GM21515 (cell line): ENCODE measurements at regions not wholly inside any gene's neighbourhood (a gene's known extent, or its start where the extent isn't known, plus 50 kb on each side); places are given as distances from the start of the nearest gene placed in this dataset.
"Not testable (repeated sequence)": the region's sequence is repeated elsewhere in the genome, so short reads cannot be mapped to it uniquely, and the experiment has no call there.

Experiments
- ATAC-seq: cut with Tn5 transposase; IDR thresholded peaks from one replicate; pipeline ENCODE4 v1.9.1; 2021; ENCODE audit not compliant: unreplicated experiment

DNA sequence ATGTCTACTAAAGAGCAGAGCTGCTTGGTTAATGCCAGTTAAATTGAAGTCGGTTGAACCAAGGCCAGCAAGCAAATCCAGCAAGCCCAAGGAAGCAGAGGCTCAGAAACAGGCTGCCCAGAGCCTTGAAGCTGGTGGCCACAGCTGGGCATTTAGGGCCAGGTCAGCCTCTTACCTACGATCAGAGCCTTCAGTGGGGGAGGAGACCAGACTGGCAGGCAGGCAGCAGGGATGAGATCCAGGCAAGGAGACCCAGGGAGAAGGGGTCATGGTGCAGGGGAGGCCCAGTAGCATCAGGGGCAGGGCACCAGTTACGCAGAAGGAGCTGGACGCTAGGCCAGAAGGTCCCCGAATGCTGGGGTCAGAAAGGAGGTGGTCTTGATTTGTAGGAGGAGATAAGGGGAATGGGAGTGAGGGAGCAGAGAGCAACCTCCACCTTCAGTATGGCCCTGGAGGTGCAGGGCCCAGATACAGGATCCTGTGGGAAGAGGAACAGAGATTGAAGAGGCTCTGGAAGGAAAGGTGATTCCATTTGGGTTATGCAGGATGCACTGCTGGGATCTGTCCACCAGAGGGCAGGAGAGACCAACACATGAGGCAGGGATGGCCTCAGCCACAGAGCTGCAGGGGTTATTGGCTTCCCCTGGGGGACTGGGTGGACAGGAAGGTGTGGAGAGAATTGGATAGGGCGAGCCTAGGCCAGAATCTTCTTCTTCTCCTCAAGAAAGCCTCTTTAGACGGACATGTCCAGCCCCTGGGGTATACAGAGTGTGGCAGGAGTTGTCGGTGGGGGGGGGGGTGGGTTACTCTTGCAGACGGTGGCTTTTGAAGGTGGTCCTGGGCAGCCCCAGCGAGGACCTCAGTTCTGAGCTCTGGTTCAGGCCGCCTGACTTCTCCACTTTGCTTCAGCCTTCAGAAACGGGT is 132.6 kb upstream of the PODXL start:
- peak; percentile 60 for ATAC-seq

DNA sequence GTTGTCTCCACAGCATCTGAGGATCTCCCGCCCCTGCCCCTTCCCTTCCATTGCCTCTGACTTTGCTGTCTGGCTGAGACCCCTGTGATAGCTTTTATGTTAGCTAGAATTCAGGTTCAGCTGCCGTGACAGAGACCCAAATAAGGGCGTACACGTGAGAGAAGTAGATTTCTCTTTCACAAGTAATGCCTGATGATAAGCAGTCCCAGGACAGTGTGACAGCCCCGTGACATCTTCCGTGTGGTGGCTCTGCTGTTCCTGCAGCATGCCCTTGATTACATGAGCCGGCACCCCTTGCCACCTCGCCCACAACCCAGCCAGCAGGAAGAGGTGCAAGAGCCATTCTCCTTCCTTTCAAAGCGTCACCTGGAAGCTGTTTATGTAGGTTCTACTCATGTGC is 130.9 kb upstream of the PODXL start:
- no peak for ATAC-seq

DNA sequence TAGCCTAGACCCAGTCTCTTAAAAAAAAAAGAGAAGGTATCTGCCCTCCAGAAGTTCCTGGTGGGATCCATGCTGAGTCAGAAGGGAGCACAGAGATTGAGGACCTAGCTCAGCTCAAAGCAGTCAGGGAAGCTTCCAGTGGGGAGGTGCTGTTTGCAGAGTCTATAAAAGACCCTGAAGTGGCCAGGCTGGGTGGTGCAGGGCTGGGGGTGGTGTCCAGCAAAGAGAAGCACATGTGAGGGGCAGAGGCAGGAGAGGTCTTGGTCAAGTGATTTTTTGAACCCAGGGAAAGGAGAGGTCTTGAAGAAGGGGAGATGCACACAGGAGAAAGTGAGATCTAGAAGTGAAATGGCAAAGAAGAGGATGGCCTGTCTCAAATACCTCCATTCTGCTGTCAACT is 130.4 kb upstream of the PODXL start:
- no peak for ATAC-seq

DNA sequence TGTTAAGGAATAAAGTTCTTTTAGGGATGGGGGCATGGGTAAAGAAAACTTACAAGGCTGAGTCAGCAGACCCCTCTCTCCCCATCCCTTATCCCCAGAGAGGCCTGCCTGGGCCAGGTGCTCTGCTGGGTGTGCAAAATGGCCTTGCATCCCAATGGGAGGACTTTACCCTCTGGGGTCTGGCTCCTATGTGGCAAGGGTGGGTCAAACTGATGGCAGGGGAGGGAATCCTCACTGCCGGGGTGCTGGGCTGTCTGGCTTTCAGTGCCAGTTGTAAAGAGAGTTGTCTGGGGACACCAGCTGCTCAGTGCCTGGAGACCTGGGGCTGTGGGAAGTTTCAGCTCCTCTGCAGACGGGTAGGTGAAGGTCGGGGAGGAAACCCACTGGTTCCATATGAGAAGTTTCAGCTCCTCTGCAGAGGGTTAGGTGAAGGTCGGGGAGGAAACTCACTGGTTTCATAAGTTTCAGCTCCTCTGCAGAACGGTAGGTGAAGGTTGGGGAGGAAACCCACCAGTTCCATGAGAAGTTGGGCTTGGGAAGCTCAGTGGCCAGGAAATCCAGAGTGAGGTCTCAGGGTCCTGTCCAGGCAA is 127.2 kb upstream of the PODXL start:
- ATAC-seq: no peak

DNA sequence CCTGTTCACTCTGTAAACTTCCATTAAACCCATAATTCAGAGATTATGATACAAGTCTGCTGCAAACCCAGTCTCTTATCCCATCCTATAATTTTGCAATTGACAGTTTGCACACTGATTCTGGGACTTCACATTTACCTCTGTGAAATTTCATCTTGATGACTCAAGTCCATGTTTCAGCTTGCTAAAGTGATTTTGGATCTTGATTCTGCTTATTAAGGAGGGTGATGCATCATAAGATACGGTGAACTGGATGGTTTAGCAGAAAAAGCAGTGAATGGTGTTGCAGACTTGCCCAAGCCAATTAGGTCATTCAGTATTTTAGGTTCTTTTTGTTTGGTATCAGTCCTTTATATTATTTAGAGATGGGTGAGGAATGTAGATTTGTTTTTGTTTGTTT is 125.5 kb upstream of the PODXL start:
- ATAC-seq: no peak

DNA sequence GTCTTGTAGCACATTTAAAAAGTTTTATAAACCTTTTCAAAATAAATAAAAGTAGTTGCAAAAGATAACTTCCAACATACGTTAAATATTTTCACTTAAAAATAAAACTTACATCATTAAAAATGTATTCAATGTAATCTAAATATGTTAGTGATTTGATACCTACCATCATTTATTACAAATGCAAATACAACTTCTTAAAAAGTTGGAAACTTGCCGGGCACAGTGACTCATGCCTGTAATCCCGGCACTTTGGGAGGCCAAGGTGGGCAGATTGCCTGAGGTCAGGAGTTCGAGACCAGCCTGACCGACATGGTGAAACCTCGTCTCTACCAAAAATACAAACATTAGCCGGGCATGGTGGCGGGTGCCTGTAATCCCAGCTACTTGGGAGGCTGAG is 122.6 kb upstream of the PODXL start:
- not testable (repeated sequence) for ATAC-seq

DNA sequence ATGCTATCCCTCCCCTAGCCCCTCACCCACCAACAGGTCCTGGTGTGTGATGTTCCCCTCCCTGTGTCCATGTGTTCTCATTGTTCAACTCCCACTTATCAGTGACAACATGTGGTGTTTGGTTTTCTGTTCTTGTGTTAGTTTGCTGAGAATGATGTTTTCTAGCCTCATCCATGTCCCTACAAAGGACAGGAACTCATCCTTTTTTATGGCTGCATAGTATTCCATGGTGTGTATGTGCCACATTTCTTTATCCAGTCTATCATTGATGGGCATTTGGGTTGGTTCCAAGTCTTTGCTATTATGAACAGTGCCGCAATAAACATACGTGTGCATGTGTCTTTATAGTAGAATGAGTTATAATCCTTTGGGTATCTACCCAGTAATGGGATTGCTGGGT is 120.4 kb upstream of the PODXL start:
- ATAC-seq: not testable (repeated sequence)

DNA sequence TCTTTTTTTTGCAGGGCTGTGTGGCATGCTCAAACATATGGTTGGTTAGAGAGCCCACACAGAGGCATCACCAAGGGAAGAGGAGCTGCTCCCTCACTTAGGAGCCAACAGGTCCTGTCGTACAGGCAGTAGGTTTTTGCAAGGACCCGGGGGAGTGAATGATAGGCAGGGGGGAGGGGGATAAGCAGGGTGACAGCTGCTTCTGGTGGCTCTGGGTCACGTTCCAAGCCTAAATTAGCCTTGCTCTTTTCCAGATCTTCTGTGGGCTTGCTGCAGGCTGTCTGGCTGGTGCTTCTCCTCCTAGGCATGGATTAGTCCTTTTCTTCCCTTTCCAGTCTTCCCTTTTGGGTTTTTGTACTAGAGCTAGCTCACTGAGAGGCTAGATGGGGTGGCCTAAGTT is 117.7 kb upstream of the PODXL start:
- no peak for ATAC-seq

DNA sequence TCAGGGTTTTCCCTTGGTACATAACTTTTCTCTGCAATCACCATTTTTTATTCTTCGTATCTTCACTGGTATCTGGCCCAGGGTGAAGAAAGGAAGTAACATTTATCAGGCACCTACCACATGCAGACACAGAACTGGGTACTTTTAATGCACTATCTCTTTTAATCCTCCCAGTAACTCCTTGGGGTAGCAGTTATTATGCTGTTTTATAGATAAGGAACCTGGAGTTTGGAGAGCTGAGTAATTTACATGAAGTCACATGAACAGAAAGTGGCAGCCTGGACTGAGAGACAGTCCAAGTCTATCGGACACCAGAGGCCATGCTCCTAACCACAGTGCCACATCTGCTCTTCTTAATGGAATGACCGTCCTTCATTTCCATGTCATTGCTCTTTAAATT is 117.1 kb upstream of the PODXL start:
- ATAC-seq: no peak

DNA sequence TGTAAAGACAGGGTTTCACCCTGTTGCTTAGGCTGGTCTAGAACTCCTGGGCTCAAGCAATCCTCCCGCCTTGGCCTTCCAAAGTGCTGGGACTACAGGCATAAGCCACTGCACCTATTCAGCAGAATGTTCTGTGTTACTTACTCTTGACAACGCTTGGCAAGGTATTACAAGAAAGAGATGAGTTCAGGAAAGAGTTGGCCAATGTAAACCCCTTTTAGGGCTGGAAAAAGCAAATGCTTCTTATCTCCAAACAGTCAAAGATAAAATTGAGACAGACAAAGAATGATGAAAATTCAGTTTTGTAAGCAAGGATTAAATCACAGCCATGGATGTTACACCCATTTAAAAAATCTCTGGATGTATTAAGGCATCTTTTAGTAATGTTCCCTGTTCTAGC is 114.0 kb upstream of the PODXL start:
- no peak for ATAC-seq

DNA sequence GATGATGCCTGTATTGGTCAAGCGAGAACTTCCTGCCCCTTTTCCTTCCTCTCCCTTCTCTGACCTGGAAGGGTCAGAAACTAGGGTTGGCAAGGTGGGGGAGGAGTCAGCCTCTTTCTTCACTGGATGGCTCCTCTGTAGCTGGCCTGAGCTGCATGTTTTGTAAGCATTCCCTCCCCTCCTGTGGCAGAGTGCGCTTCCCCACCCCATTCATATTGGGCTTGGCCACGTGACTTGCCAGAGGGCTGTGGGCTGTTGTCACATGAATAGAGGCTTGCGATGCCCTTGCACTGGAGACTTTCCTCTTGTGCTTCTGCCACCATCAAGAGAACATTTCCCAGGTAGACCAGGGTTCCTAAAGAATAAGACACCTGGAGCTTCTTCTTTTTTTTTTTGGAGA is 111.3 kb upstream of the PODXL start:
- ATAC-seq: no peak

DNA sequence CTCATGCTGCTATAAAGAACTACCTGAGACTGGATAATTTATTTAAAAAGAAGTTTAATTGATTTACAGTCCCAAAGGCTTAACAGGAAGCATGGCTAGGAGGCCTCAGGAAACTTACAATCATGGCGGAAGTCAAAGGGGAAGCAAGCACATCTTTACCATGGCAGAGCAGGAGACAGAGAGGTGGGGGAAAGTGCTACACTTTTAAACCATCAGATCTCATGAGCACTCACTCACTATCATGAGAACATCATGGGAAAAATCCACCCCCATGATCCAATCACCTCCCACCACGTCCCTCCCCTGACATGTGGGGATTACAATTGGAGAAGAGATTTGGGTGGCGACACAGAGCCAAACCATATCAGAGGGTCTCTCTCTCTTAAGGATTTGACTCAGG is 108.6 kb upstream of the PODXL start:
- no peak for ATAC-seq

DNA sequence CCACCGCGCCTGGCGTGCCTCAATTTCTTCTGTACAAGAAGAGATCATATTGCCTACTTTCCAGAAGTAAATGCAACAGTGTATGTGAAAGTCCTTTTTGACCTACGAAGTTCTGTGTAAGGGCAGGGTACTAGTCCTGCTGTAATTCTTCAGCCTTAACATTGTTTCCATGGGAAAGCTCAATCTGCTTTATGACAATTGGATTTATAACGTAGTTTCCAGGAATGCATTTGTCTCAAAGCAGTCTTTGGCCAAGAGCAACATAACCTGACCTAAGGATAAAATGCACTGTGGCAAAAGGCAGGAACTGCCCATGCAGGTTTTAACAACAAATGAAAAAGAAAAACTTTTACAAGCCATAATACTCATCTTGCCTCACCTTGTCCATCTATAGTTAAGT is 108.1 kb upstream of the PODXL start:
- ATAC-seq: no peak

DNA sequence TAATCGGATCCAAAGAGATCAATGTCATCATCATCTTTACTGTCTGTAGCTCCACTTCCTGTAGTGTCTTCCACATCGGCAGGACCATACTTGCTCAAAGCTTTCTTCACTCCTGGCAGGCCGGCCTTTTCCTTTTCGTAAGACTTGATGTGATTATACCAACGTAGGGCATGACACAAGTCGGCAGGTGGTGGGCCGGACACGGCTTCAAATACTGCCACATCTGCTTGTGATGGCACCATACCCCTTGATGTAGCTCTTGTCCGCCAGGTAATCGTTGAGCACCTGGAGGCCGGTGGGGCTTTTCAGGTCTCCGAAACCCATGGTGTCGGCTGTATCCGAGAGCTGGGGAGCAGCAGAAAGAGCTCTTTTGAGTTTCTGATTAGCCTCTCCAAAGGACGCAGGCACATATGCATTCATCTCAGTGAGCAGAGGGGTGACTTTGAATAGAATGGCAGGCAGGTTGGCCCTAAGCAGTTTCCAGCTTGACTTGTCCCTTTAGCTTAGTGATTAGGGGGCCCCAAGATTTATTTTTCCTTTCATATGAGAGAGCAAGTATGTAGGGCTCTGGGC is 106.0 kb upstream of the PODXL start:
- not testable (repeated sequence) for ATAC-seq

DNA sequence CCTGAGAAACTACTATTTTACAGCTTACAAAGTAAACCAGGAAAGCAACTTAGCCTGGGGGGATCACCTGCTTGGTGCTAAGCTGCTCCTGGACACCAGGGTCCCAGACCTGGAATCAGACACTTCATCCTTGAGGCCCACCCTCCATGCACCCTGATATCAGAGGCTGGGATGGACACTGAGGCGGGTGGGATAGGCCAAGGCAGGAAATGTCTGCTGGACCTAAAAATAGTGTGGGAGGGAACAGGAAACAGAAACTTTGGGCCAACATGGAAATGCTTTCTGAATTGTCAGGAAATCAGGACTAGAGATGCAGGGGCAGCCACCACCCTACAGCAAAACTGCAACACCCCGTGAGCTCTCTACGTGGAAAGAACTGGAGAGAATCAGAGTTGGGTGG is 101.5 kb upstream of the PODXL start:
- ATAC-seq: no peak

DNA sequence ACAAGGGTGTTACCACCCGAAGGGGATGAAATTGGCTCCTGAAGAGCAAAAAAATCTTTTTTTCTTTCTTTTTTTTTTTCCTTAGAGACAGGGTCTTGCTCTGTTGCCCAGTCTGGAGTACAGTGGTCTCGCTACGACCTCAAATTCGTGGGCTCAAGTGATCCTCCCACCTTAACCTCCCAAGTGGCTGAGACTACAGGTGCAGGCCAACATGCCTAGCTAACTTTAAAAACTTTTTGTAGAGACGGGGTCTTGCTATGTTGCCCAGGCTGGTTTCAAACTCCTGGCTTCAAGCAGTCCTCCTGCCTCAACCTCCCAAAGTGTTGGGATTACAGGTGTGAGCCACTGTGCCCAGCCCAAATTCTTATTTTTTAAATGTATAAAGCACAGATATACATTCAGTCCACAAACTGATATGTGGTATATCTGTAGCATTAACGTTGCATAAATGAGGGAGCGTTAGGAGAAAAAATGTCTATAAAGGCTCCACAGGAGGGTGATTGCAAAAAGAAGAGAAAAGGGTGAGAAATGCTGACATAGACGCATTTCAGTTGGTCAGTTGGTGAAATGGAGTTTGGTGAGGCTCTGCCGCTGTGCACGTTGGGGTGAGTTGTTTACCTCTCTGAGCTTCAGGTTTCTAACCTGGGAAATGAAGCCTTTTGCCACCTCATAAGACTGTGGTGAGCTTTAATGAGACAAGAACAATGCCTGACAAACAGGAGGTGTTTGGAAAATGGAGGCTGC is 100.7 kb upstream of the PODXL start:
- ATAC-seq: no peak

DNA sequence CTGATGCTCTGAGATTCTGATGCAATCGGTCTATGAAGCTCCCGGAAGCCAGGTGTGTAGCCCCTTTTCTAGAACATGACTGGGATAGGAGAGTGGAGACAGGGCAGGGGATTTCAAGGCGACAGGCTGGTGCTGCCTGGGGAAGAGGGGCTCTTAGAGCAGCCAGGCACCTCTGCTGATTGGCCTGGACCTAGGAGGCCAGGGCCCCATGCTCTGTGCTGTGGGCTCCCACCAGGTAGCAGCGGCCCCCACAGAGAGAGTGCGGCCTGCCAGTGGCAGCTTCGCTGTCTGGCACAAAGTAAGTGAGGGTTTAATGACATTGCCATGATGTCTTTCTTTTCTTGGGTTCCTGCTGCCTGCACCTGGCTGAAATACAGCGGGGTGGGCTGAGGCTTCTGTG is 99.4 kb upstream of the PODXL start:
- no peak for ATAC-seq

DNA sequence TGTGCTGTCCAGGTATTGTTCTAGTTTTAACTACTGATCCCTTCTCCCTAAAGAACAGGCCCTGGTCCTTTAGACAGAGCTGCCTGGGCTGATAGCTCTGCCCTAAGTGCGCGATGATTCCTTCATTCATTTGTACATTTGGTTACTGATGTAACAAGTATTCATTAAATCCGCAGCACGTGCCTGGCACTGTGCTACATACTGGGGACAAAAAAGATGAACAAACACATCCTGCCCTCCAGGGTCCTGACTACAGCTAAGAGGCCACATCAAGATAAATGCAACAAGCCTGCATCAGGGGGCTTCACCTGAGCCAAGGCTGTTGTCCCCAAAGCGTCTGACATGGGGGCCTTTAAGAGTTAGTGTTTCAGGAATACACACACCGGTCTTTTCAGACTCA is 99.0 kb upstream of the PODXL start:
- ATAC-seq: no peak

DNA sequence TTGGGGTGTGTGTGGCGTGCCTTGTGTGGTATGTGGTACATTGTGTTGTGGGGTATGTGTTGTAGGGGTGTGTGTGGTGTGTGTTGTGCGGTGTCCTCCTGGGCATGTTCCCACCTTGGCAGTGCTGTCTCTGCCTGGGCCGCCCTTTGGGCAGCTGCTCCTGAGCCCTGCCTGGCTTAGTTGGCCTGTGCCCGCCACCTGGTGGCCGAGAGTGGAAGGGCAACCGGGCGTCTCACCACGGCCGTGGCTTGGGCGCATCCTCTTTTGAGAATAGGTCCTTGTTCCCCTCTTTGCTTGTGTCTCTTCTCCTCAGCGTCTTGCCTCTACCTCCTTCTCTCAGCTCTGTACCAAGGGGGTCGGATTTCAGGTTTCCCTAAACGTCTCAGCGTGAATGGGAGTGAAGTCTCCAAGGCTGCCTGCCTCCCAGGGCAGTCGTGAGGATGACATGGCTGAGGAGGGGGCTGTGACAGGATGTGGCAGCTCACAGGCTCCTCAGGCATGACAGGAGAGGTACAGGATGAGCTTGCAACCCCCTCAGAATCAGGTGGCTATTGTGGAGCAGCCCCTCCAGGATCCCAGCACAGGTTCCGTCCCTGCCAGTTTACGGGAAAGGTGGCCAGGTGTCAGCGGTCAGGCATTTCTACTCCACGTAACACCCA is 98.4 kb upstream of the PODXL start:
- ATAC-seq: peak; percentile 91

DNA sequence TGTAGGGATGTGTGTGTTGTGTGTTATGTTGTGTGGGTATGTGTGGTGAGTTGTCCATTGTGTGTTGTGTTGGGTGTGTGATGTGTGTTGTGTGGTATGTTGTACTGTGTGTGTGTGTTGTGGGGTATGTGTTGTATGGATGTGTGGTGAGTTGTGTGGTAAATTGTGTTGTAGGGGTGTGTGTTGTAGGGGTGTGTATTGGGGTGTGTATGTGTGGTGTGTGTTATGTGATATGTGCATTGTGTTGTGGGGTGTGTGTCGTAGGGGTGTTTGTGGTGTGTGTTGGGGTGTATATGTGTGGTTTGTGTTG is 97.8 kb upstream of the PODXL start:
- no peak for ATAC-seq
